ENCODE measurements at regions not wholly inside any gene's neighbourhood (a gene's known extent, or its start where the extent isn't known, plus 50 kb on each side); places are given as distances from the start of the nearest gene placed in this dataset.

GRCh38 chr9:119775410-119775809 is 406.2 kb upstream of the BRINP1 start:
- ATAC-seq (ENCODE audit: low read depth in 2 of 2) = no peak

DNA sequence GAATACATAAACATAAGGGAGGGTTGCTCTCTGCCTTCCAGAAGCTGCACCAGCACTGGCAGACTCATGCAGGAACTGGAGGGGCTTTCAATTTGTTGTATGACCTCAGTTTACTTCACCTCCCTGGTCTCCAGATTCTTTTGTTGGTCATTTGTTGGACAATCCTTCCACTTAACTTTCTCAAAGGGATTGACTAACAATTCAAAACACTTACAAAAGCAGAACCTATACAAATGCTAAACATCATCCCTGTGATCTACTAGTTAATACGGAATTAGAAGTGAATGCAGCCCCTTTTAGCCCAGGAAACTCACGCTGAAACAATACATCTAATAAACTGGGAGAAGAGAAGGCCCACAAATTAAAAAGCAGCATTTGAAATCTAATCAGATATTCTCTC is 404.6 kb upstream of the BRINP1 start:
- Mint-ChIP-seq H3K9me3 (peaks cover 0 to 6% (median 0%) of the 10 kb centered on the region in 7 donors), H3K27ac (no peak overlapping the region), H3K36me3 (no peaks in the 10 kb centered on the region), H3K4me1 (no peaks in the 10 kb centered on the region), H3K4me3 (no peak overlapping the region), H3K27me3 (no peaks in the 10 kb centered on the region)
- no peaks in the 10 kb centered on the region for H3K36me3 ChIP-seq (ENCODE audit: control insufficient read depth, insufficient read depth, low read length)
- H3K9me3 ChIP-seq (ENCODE audit: control insufficient read depth in 2 of 2, low read length in 2 of 2) = no peaks in the 10 kb centered on the region
- DNase-seq (no peak), ATAC-seq (ENCODE audit: low read depth in 2 of 2) (no peak)
- H3K4me1 ChIP-seq (ENCODE audit: control insufficient read depth, insufficient read depth, low read length, poor library complexity, severe bottlenecking) = no peaks in the 10 kb centered on the region
- H3K4me3 ChIP-seq (ENCODE audit: low read depth, low read length) = no peak overlapping the region
- H3K27ac ChIP-seq (ENCODE audit: insufficient read depth, low read length, poor library complexity, severe bottlenecking) = no peak overlapping the region
- H3K27me3 ChIP-seq (ENCODE audit: control insufficient read depth, insufficient read depth, low read length) = no peaks in the 10 kb centered on the region

More at GRCh38 chr9:119775410-119775809, 406.2 kb upstream of the BRINP1 start:
- Mint-ChIP-seq H3K36me3 (no peaks in the 10 kb centered on the region), H3K4me3 (no peak overlapping the region), H3K9me3 (peaks cover 0 to 6% (median 0%) of the 10 kb centered on the region in 7 donors), H3K4me1 (no peaks in the 10 kb centered on the region), H3K27ac (no peak overlapping the region), H3K27me3 (no peaks in the 10 kb centered on the region)
- Histone ChIP-seq H3K36me3 (ENCODE audit: control insufficient read depth, insufficient read depth, low read length) (no peaks in the 10 kb centered on the region), H3K9me3 (ENCODE audit: control insufficient read depth in 2 of 2, low read length in 2 of 2) (no peaks in the 10 kb centered on the region), H3K27ac (ENCODE audit: insufficient read depth, low read length, poor library complexity, severe bottlenecking) (no peak overlapping the region), H3K4me1 (ENCODE audit: control insufficient read depth, insufficient read depth, low read length, poor library complexity, severe bottlenecking) (no peaks in the 10 kb centered on the region), H3K27me3 (ENCODE audit: control insufficient read depth, insufficient read depth, low read length) (no peaks in the 10 kb centered on the region), H3K4me3 (ENCODE audit: low read depth, low read length) (no peak overlapping the region)
- DNase-seq = no peak

- Histone ChIP-seq H3K4me3 (ENCODE audit: low read depth, low read length) (no peak overlapping the region), H3K4me1 (ENCODE audit: control insufficient read depth, insufficient read depth, low read length, poor library complexity, severe bottlenecking) (no peaks in the 10 kb centered on the region), H3K36me3 (ENCODE audit: control insufficient read depth, insufficient read depth, low read length) (no peaks in the 10 kb centered on the region), H3K27me3 (ENCODE audit: control insufficient read depth, insufficient read depth, low read length) (no peaks in the 10 kb centered on the region), H3K27ac (ENCODE audit: insufficient read depth, low read length, poor library complexity, severe bottlenecking) (no peak overlapping the region), H3K9me3 (ENCODE audit: control insufficient read depth in 2 of 2, low read length in 2 of 2) (no peaks in the 10 kb centered on the region)
- H3K9me3 Mint-ChIP-seq = peaks cover 0 to 6% (median 2%) of the 10 kb centered on the region in 7 donors
- no peak overlapping the region for H3K4me3 Mint-ChIP-seq
- H3K4me1 Mint-ChIP-seq = no peaks in the 10 kb centered on the region
- DNase-seq (no peak), ATAC-seq (ENCODE audit: low read depth in 2 of 2) (no peak)
- no peak overlapping the region for H3K27ac Mint-ChIP-seq
- H3K27me3 Mint-ChIP-seq = no peaks in the 10 kb centered on the region
- H3K36me3 Mint-ChIP-seq = no peaks in the 10 kb centered on the region
These were observed 402.1 kb upstream of the BRINP1 start for GRCh38 chr9:119771341-119771740.

DNA sequence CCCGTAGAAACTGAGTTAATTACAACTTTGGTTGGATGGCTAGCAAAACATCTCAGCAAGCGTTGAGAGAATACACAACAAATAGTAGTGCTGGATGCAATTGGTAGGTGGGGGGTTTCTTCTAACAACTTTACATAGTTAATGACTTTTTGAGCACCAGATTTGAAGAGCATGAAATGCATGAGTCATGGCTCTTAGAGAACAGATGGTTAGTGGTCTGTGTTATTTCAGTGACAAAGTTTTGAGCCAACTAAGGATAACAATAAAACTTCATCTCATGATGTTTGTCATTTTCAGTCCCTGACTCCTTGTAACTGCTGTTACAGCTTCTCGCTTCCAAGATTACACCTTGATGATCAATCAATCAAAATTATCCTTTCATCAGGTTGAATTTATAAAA is 399.0 kb upstream of the BRINP1 start:
- Histone ChIP-seq H3K27ac (ENCODE audit: insufficient read depth, low read length, poor library complexity, severe bottlenecking) (no peak overlapping the region), H3K27me3 (ENCODE audit: control insufficient read depth, insufficient read depth, low read length) (no peaks in the 10 kb centered on the region), H3K36me3 (ENCODE audit: control insufficient read depth, insufficient read depth, low read length) (no peaks in the 10 kb centered on the region), H3K9me3 (ENCODE audit: control insufficient read depth in 2 of 2, low read length in 2 of 2) (no peaks in the 10 kb centered on the region), H3K4me1 (ENCODE audit: control insufficient read depth, insufficient read depth, low read length, poor library complexity, severe bottlenecking) (no peaks in the 10 kb centered on the region), H3K4me3 (ENCODE audit: low read depth, low read length) (no peak overlapping the region)
- Mint-ChIP-seq H3K36me3 (no peaks in the 10 kb centered on the region), H3K27me3 (no peaks in the 10 kb centered on the region), H3K4me3 (no peak overlapping the region), H3K4me1 (no peaks in the 10 kb centered on the region), H3K9me3 (peaks cover 0 to 8% (median 2%) of the 10 kb centered on the region in 7 donors), H3K27ac (no peak overlapping the region)
- DNase-seq (no peak), ATAC-seq (ENCODE audit: low read depth in 2 of 2) (no peak)

DNA sequence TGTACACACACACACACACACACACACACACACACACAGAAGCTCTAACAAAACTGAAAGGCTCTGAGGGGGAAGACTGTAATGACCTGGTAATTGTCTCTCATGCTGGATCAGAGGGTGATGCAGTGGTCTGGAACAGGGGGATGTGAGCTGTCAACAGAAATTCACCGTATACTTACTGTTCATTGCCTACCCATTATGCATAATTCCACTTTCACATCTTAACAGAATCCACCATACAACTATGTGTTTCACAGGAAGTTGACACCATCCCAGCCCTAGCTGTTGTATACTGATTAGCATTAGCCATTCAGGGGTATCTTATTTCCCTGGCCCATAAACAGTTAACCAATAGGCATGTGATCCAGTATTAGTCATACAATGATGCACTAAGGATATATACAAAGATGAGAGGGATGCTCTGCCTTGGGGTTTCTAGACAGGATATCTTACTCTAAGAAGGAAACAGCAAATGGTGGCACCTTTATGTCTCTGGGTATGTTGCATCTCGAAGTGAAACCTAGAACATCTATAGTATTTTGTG is 396.5 kb upstream of the BRINP1 start:
- H3K4me3 ChIP-seq (ENCODE audit: low read depth, low read length) = no peak overlapping the region
- no peaks in the 10 kb centered on the region for H3K36me3 Mint-ChIP-seq
- H3K36me3 ChIP-seq (ENCODE audit: control insufficient read depth, insufficient read depth, low read length) = no peaks in the 10 kb centered on the region
- no peak overlapping the region for H3K27ac Mint-ChIP-seq
- DNase-seq (no peak), ATAC-seq (ENCODE audit: low read depth in 2 of 2) (no peak)
- H3K27ac ChIP-seq (ENCODE audit: insufficient read depth, low read length, poor library complexity, severe bottlenecking) = no peak overlapping the region
- H3K9me3 ChIP-seq (ENCODE audit: control insufficient read depth in 2 of 2, low read length in 2 of 2) = no peaks in the 10 kb centered on the region
- H3K9me3 Mint-ChIP-seq = peaks cover 0 to 5% (median 2%) of the 10 kb centered on the region in 7 donors
- H3K27me3 Mint-ChIP-seq = no peaks in the 10 kb centered on the region
- no peaks in the 10 kb centered on the region for H3K27me3 ChIP-seq (ENCODE audit: control insufficient read depth, insufficient read depth, low read length)
- H3K4me1 ChIP-seq (ENCODE audit: control insufficient read depth, insufficient read depth, low read length, poor library complexity, severe bottlenecking) = no peaks in the 10 kb centered on the region
- no peaks in the 10 kb centered on the region for H3K4me1 Mint-ChIP-seq
- no peak overlapping the region for H3K4me3 Mint-ChIP-seq

DNA sequence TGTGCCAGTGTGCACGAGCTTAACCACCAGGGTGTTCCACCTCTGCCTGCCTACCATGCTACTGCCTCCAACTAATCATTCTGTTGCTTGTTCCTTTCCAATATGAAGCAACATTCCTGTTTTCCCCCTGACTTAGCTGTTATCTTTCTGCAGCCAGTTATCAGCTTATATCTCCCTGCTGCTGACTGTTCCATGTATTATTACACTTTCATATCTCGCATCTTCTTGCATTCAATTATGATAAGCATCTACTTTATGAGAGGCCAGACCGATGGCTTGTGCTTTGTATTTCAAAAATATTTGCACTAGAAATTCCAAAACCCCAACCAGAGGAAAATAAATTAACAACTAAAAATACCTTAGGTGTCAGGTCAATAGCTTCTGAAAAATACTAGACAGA is 394.0 kb upstream of the BRINP1 start:
- H3K36me3 ChIP-seq (ENCODE audit: control insufficient read depth, insufficient read depth, low read length) = no peaks in the 10 kb centered on the region
- ATAC-seq (ENCODE audit: low read depth in 2 of 2) (no peak), DNase-seq (no peak)
- H3K27me3 Mint-ChIP-seq = no peaks in the 10 kb centered on the region
- no peak overlapping the region for H3K27ac ChIP-seq (ENCODE audit: insufficient read depth, low read length, poor library complexity, severe bottlenecking)
- no peak overlapping the region for H3K4me3 Mint-ChIP-seq
- H3K9me3 Mint-ChIP-seq = peaks cover 0 to 7% (median 2%) of the 10 kb centered on the region in 7 donors
- H3K27me3 ChIP-seq (ENCODE audit: control insufficient read depth, insufficient read depth, low read length) = no peaks in the 10 kb centered on the region
- no peaks in the 10 kb centered on the region for H3K36me3 Mint-ChIP-seq
- H3K27ac Mint-ChIP-seq = no peak overlapping the region
- no peak overlapping the region for H3K4me3 ChIP-seq (ENCODE audit: low read depth, low read length)
- H3K4me1 Mint-ChIP-seq = no peaks in the 10 kb centered on the region
- H3K4me1 ChIP-seq (ENCODE audit: control insufficient read depth, insufficient read depth, low read length, poor library complexity, severe bottlenecking) = no peaks in the 10 kb centered on the region
- no peaks in the 10 kb centered on the region for H3K9me3 ChIP-seq (ENCODE audit: control insufficient read depth in 2 of 2, low read length in 2 of 2)

- H3K4me1 ChIP-seq (ENCODE audit: control insufficient read depth, insufficient read depth, low read length, poor library complexity, severe bottlenecking) = no peaks in the 10 kb centered on the region
- no peaks in the 10 kb centered on the region for H3K27me3 Mint-ChIP-seq
- no peaks in the 10 kb centered on the region for H3K27me3 ChIP-seq (ENCODE audit: control insufficient read depth, insufficient read depth, low read length)
- DNase-seq (no peak), ATAC-seq (ENCODE audit: low read depth in 2 of 2) (no peak)
- no peaks in the 10 kb centered on the region for H3K9me3 ChIP-seq (ENCODE audit: control insufficient read depth in 2 of 2, low read length in 2 of 2)
- H3K4me3 ChIP-seq (ENCODE audit: low read depth, low read length) = no peak overlapping the region
- H3K27ac Mint-ChIP-seq = no peak overlapping the region
- no peaks in the 10 kb centered on the region for H3K36me3 ChIP-seq (ENCODE audit: control insufficient read depth, insufficient read depth, low read length)
- no peaks in the 10 kb centered on the region for H3K36me3 Mint-ChIP-seq
- peaks cover 0 to 7% (median 5%) of the 10 kb centered on the region in 7 donors for H3K9me3 Mint-ChIP-seq
- no peaks in the 10 kb centered on the region for H3K4me1 Mint-ChIP-seq
- H3K4me3 Mint-ChIP-seq = no peak overlapping the region
- H3K27ac ChIP-seq (ENCODE audit: insufficient read depth, low read length, poor library complexity, severe bottlenecking) = no peak overlapping the region
These were observed 392.6 kb upstream of the BRINP1 start for GRCh38 chr9:119761812-119762211.

- Mint-ChIP-seq H3K9me3 (peaks cover 0 to 8% (median 2%) of the 10 kb centered on the region in 7 donors), H3K27me3 (no peaks in the 10 kb centered on the region), H3K27ac (no peak overlapping the region), H3K4me1 (no peaks in the 10 kb centered on the region), H3K36me3 (no peaks in the 10 kb centered on the region), H3K4me3 (no peak overlapping the region)
- Histone ChIP-seq H3K4me3 (ENCODE audit: low read depth, low read length) (no peak overlapping the region), H3K4me1 (ENCODE audit: control insufficient read depth, insufficient read depth, low read length, poor library complexity, severe bottlenecking) (no peaks in the 10 kb centered on the region), H3K27me3 (ENCODE audit: control insufficient read depth, insufficient read depth, low read length) (no peaks in the 10 kb centered on the region), H3K27ac (ENCODE audit: insufficient read depth, low read length, poor library complexity, severe bottlenecking) (no peak overlapping the region), H3K9me3 (ENCODE audit: control insufficient read depth in 2 of 2, low read length in 2 of 2) (no peaks in the 10 kb centered on the region), H3K36me3 (ENCODE audit: control insufficient read depth, insufficient read depth, low read length) (no peaks in the 10 kb centered on the region)
- DNase-seq (no peak), ATAC-seq (ENCODE audit: low read depth in 2 of 2) (no peak)
These were observed 389.8 kb upstream of the BRINP1 start for GRCh38 chr9:119758990-119759389.
